SKM-1 (cell line): ENCODE measurements at regions not wholly inside any gene's neighbourhood (a gene's known extent, or its start where the extent isn't known, plus 50 kb on each side); places are given as distances from the start of the nearest gene placed in this dataset.

Source experiments
- DNase-seq: peaks from one replicate; lab custom pipeline; 2025; ENCODE audit not compliant: unreplicated experiment; lab: John Stamatoyannopoulos, UW

GRCh38 chr10:29962166-29962850, 97.1 kb downstream of the JCAD start:
- no peak for DNase-seq

DNA sequence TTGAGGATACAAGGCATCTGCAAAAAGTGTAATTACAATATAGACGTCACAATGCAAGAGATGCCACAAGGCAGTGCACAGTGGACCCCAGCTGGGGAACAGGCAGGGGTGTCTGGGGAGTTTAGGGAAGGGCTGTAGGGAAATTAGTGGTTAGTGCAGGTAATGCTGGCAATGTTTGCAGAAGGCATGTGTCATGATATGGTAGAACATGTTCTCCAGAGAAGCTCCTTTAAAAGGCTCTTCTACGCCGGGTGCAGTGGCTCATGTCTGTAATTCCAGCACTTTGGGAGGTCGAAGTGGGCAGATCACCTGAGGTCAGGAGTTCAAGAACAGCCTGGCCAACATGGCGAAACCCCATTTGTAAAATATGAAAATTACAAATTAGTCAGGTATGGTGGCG, 98.0 kb downstream of the JCAD start:
- DNase-seq: no peak

- no peak for DNase-seq
Measured at GRCh38 chr10:29960261-29960660, 99.1 kb downstream of the JCAD start.

GRCh38 chr10:29959586-29959985, 99.8 kb downstream of the JCAD start:
- DNase-seq: no peak

- no peak for DNase-seq
Measured at GRCh38 chr10:29958440-29958839, 100.9 kb downstream of the JCAD start.

GRCh38 chr10:29957907-29958331, 101.5 kb downstream of the JCAD start:
- DNase-seq: no peak

GRCh38 chr10:29957236-29957635, 102.2 kb downstream of the JCAD start:
- no peak for DNase-seq

DNA sequence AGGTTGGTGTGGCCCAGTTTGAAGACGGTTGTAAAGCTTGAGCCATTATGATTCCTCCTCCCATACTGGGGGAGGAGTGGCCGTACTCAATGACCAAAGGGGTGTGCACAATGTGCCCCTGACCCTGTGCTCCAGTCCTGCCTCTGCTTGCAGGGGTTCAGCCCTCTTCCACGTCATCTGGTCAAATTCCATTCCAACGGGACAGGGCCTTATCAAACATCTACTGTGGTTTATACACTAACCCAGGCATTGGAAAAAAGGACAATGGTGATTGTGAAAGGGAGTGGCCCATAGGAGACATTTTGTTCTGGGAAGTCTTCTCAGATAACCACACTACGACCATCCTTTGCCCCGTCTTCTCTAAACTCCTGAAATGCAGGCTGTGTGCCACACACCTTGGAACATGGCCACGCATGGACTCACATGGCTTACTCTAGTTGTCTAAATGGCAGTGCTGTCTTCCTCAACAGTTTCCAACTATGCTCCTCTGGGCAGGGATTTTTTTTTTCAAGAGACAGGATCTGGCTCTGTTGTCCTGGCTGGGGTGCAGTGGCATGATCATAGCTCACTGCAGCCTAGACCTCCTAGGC, 103.0 kb downstream of the JCAD start:
- no peak for DNase-seq

DNA sequence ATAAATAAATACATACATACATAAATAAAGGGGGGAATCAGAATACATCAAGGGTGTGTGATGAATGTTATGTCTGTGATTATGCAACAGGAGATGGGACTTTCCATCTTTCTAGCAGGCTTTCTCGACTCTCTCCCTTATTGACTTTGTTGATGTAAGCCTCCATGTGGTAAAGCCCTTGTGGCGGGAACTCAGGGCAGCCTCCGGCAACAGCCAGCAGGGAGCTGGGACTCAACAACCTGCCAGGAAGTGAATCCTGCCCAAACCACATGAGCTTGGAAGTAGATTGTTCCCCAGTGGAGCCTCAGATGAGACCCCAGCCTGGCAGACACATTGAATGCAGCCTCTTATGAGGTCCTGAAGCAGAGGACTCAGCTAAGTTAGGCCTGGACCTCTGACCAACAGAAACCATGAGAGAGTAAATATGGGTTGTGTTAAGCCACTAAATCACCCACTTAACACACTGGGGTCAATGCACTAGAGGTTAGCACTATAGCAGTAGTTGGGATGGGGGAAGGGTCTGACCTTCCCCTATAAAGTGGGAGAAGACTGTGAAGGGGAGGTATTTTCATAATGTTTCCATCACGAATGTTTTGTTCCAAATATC, 104.0 kb downstream of the JCAD start:
- no peak for DNase-seq

DNA sequence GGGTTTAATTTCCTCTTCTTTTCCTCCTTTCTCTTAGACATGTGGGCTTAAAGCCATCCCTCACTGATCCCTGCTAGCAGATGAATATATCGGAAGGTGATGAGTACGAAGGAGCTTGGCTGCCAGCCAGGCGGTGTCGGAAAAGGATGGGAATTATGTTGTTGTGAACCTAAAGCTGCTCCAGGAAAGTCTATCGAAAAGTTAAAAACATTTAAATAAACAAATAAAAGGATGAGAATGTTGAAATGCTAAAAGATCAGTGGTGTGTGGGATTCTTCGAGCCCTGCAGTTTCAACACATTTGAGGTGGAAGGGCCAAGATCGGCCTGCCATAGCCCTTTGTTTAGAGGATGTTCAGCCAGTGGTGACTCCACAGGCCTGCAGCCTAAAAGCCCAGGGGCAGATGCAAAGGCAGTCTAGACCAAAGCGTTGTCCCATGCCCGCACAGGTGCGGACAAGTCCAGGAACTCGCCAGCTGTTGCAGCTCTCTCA, 107.9 kb downstream of the JCAD start:
- DNase-seq: no peak

- no peak for DNase-seq
Measured at GRCh38 chr10:29950391-29950790, 109.0 kb downstream of the JCAD start.

DNA sequence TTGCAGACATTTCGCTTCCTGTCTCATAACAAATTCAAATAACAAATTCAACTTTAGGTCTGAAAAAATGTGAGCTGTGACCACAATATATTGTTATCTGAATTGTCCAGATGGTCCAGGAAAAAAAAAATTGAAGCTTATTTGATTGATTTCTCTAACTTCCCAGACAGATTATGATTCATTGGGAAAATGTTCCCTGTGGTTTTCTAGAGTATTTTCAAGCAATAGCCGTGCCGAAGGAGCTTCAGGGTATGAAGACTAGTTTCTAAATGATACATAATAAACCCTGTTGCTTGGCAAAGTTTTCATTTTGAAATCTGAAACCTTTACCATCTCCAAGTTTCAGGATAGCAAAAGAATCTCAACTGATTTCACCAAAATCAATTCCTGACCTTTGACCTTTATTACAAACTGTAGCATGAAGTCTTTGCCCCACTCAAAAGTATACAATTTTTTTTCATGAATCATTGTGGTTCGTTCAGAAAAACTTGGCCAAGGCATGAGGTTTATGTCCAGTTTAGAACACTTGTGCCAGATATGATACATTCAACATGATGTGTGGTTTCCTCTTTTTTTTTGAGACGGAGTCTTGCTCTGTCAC, 109.9 kb downstream of the JCAD start:
- no peak for DNase-seq

- no peak for DNase-seq
Measured at GRCh38 chr10:29948881-29949355, 110.5 kb downstream of the JCAD start.

GRCh38 chr10:29947701-29948060, 111.7 kb downstream of the JCAD start:
- no peak for DNase-seq

GRCh38 chr10:29946953-29947700, 112.3 kb downstream of the JCAD start:
- no peak for DNase-seq

DNA sequence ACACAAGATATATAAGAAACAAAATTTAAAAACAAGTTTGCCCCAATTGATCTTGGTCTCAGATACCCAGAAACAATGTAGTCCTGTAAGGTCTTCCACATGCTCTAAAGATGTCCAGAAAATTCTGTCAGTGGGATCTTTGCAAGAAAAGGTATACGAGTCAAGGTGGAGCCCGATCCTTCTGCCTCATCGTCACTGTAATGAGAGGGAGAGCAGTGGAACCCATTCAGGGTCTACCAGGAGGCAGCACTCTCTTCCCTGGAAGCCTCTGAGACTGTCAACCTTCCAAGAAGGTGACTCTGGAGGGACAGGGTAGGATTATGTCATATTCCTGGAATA, 112.8 kb downstream of the JCAD start:
- DNase-seq: no peak

DNA sequence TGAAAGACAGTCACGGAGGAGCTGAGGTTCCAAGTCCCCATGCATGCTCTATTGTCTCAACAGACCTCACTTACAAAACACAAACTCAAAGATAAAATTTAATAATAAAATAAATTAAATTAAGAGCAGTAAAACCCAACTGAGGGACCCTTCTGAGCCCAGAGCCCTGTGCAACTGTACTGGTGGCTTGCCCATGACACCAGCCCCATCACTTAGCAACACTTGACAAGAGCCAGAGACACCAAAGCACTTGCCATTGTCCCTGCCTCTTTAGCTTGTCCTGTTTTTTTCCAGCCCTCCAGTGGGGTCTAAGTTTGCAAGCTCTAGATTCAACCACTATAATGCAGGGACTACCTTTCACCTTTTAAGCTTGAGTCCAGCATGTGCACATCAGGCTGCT, 117.9 kb downstream of the JCAD start:
- no peak for DNase-seq

DNA sequence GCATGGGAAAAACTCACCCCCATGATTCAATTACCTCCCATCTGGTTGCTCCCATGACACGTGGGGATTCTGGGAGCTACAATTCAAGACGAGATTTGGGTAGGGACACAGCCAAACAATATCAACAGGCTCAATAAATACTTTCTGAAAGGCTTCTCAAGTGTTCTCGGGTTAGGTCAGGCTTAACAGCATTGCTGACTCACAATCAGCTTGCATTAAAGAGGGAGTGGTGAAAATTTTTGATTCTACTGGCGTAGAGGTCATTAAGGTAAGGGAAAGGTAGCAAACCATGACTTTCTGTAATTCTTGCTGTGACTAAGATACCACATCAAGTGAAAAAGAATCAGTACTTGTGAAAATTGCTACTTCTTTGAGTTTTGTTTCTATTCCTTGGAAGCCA, 126.4 kb downstream of the JCAD start:
- DNase-seq: no peak

GRCh38 chr10:29931833-29932232, 127.6 kb downstream of the JCAD start:
- DNase-seq: no peak

DNA sequence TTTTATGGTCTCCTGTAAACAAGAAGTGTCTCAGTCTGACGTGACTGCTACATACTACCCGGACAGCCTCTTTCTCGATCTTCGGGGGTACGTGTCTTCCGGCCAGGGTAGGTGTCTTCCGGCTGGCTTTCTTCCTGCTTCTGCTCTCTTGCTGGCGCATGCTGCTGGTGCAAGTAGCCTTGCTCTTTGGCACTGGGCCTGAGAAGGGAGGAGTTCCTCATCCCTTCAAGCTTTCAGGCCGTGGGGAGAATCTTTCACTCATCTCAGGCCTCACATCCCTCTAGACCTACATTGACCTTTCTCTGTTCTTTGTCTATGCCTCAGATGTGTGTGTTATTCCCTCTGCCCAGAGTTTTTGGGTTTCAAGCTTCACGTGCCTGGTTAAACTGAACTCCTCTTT, 130.4 kb downstream of the JCAD start:
- DNase-seq: no peak

- DNase-seq: no peak
Measured at GRCh38 chr10:29926693-29927048, 132.7 kb downstream of the JCAD start.
